IPS DF 4.7 (cell line): ENCODE measurements at regions not wholly inside any gene's neighbourhood (a gene's known extent, or its start where the extent isn't known, plus 50 kb on each side); places are given as distances from the start of the nearest gene placed in this dataset.
"Not testable (repeated sequence)": the region's sequence is repeated elsewhere in the genome, so short reads cannot be mapped to it uniquely, and the experiment has no call there.

Experiments used
- DNase-seq: peaks from one replicate; pipeline ENCODE4 v3.0.0-alpha.2; 2013; ENCODE audit warnings: low spot score; ENCODE audit errors: extremely low read depth

GRCh38 chr6:4725136-4725760, 51.0 kb upstream of the CDYL start:
- not testable (repeated sequence) for DNase-seq

DNA sequence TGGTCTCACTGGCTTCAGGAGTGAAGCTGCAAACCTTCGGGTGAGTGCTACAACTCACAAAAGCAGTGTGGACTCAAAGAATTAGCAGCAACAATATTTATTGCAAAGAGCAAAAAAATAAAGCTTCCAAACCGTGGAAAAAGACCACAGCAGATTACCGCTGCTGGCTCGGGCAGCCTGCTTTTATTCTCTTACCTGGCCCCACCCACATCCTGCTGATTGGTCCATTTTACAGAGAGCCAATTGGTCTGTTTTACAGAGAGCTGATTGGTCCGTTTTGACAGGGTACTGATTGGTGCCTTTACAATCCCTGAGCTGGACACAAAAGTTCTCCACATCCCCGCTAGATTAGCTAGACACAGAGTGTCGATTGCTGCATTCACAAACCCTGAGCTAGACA, 51.5 kb upstream of the CDYL start:
- DNase-seq, result not testable (repeated sequence)

DNA sequence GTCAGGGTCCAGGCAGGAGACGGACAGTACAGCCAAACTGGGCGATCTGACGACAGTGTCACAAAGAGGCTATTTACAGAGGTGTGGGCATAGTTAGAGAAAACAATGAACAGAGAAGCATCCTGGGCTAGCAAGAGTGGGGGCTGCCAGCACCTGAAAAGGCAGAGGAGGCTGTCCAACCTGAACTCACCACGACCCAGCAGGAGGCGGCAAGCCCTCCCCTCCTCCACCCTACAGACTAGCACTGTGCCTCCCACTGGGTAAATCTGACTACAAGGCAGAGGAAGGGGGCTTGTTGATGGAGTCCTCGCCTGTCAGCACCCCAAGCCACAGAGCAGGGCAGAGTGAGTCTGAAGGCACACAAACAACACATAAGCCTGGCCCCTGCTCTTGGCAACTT, 52.8 kb upstream of the CDYL start:
- no peak for DNase-seq

DNA sequence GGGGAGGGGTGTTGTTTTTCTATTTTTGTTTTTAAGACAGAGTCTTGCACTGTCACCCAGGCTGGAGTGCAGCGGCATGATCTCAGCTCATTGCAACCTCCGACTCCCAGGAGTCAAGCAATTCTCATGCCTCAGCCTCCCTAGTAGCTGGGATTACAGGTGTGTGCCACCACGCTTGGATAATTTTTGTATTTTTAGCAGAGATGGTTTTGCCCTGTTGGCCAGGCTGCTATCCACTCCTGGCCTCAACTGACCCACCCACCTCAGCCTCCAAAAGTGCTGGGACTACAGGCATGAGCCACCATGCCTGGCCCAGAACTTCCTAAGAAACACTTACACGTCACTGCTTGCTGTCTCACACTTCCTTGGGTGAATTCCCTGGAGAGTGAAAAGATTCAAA, 54.8 kb upstream of the CDYL start:
- DNase-seq, result not testable (repeated sequence)

DNA sequence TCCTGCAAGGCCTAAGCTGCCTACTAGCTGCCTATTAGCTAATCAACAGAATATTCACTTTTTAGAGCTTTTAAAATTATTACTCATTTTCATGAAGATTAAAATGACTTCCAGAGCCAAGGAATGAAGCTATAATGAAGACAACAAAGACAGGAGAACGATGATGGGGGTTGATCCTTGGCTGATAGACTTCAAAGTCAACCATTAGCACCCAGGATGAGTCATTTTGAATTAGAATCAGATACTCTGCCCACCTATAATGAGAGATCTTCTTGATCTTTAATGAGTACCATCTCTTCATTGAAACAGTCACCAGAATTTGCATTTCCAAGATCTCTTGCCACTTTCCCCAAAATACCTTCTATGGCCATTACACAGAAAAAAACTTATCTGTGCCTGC, 56.7 kb upstream of the CDYL start:
- DNase-seq, result no peak

GRCh38 chr6:4717856-4718255, 58.3 kb upstream of the CDYL start:
- no peak for DNase-seq

GRCh38 chr6:4717124-4717523, 59.1 kb upstream of the CDYL start:
- DNase-seq, result no peak

GRCh38 chr6:4714961-4715501, 61.2 kb upstream of the CDYL start:
- no peak for DNase-seq

- no peak for DNase-seq
These were observed 63.9 kb upstream of the CDYL start for GRCh38 chr6:4712291-4712690.

DNA sequence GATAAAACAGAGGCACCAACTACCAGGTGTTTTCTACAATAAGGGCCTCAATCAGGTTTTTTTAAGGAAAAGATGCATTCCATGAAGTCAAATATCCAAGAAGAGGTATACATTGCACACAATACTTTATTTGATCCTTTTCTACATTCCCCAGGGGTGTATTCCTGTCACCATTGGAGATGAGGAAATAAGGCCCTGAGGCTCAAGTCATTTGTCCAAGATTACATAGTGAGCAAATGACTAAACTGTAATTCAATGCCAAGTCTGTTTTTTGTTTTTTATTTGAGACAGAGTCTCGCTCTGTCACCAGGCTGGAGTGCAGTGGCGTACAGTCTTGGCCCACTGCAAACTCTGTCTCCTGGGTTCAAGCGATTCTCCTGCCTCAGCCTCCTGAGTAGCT, 69.2 kb upstream of the CDYL start:
- DNase-seq, result no peak

- no peak for DNase-seq
These were observed 70.4 kb upstream of the CDYL start for GRCh38 chr6:4705809-4706208.

DNA sequence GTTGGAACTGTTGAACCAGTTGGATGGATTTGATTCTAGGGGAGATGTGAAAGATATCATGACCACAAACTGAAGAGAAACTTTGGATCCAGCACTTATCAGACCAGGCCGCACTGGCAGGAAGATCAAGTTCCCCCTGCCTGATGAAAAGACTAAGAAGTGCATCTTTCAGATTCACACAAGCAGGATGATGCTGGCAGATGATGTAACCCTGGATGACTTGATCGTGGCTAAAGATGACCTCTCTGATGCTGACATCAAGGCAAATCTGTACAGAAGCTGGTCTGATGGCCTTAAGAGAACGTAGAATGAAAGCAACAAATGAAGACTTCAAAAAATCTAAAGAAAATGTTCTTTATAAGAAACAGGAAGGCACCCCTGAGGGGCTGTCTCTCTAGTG, 72.8 kb upstream of the CDYL start:
- no peak for DNase-seq

DNA sequence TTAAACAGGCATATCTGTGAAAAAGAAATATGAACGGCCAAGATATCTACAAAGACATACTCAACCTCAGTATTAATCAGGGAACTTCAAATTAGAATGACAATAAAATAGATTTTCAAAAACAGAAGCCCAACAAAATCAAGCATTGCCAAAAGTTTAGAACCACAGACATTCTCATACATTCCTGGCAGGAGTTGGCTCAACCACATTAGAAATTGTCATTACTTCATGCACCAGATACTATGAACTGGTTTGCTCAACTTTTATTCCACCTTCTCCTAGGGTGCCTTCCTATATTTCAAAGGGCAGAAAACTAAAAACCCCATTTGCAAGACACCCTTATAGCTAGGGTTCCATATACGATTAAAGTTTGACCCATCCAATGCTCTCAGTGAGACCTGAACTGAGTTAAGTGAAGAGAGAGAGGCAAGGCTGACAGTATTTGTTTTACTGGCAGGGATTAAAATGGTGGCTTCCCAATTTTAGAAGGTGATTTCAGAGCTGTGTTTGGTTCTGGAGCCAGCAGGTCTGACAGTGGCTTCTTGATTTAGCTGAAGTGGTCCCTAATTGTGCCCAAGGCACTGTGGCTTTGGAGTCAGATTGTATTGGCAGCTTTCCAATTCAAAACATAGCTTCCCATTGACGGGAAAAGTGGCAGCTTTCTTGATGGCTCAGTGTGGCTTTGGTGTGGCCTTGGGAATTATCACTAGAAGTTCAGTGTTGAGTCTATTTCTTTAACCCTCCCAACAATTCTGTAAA, 77.1 kb upstream of the CDYL start:
- no peak for DNase-seq

- DNase-seq, result no peak
These were observed 82.8 kb upstream of the CDYL start for GRCh38 chr6:4693173-4693970.

- no peak for DNase-seq
These were observed 83.5 kb upstream of the CDYL start for GRCh38 chr6:4692664-4693063.

DNA sequence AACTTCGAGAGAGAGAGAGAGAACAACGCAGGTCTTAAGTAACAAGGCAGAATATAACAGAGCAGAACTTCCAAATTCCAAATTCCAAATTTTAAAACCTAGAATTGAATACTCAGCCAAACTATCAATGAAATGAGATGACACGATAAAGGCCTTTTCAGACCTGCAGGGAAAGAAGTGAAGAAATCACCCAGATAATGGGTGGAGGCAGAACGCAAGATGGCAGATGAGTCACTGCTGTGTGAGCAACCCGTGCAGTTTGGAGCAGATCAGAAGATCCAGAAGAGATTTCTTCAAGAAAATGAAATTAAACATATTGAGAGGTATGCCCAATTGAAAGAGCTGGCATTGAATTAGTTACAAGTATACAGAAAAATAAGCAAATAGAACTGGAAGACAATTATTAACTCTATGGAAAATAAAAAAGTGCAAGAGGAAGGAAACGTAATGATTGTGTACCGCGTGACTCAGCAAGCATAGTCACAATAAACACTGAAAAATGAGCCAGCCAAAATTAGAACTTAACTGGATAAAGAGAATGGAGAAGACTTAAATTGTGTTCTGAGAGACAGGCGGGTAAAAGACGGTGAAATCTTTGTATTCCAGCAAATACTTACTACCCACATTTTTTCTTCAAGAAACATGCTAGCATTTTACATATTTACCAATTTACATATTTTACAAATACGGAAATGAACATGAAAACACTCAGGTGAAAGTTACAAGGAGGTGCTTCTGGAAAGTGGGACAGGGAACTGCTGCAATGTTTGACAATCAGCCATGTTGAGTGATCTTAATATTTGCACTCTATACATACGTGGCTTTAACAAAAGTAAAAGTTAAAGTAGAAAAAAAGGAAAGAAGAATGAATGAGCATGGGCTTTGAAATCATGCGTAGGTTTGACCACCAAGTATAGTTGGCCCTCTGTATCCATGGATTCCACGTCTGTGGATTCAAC, 87.9 kb upstream of the CDYL start:
- DNase-seq, result no peak

DNA sequence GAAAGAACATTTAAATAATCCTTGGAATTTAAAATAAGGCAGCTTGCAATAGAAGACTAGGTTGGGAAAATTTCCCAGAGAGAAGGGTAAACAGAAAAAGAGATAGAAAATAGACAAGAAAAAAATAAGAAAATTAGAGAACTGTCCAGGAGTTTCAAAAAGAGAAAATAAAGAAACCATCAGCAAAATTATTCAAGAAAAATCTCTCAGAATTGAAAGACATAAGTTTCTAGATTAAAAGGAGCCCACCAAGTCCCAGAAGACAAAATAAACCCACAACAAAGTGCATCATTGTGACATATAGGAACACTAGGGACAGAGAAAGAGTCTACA, 88.6 kb upstream of the CDYL start:
- no peak for DNase-seq

- DNase-seq, result no peak
These were observed 93.6 kb upstream of the CDYL start for GRCh38 chr6:4682431-4683097.

DNA sequence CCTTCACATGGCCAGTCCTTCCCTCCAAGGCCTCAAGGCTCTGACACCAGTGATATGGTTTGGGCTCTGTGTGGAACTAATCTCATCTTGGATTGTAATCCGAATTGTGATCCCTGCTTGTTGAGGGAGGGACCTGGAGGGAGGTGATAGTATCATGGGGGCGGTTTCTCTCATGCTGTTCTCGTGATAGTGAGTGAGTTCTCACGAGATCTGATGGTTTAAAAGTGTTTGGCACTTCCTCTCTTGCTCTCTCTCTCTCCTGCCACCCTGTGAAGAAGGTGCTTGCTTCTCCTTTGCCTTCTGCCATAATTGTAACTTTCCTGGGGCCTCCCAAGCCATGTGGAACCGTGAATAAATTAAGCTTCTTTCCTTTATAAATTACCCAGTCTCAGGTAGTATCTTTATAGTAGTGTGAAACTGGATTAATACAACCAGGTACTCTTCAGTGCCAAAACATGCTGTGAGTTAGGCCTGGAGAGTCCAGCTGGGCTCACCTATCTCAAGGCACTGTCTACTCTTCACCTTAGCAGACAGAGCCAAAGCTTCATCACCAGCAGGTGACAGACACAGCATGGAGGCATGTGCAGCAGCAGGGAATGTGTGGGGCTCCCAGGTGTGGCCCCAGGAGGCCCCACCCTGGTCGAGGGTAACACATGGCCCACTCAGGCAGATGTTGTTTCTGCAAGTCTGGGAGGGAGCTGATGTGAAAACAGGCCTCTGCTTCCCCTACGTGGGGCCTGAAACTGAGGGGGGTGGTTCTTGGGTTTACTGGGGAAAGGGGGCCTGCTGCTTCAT, 97.5 kb upstream of the CDYL start:
- DNase-seq, result no peak

GRCh38 chr6:4677751-4678065, 98.5 kb upstream of the CDYL start:
- DNase-seq, result no peak
